SK-N-MC (cell line): ENCODE measurements at regions not wholly inside any gene's neighbourhood (a gene's known extent, or its start where the extent isn't known, plus 50 kb on each side); places are given as distances from the start of the nearest gene placed in this dataset.

ENCODE experiments used
- EZH2 ChIP-seq: fragments of 200-600 bp; sonication (generic); IDR thresholded peaks from one replicate; pipeline ENCODE4 v1.6.1; 2017; ENCODE audit warnings: antibody characterized with exemption
- FOXP2 ChIP-seq: optimal IDR thresholded peaks from 2 replicates; pipeline ENCODE3; 2011; ENCODE audit warnings: mild to moderate bottlenecking, moderate library complexity; ENCODE audit not compliant: insufficient read depth; ENCODE audit errors: extremely low read length, control extremely low read depth
- POLR2AphosphoS5 ChIP-seq: IDR thresholded peaks from 2 replicates; pipeline ENCODE4 v1.6.1; 2012; ENCODE audit warnings: mild to moderate bottlenecking, low read depth, low read length, borderline replicate concordance

DNA sequence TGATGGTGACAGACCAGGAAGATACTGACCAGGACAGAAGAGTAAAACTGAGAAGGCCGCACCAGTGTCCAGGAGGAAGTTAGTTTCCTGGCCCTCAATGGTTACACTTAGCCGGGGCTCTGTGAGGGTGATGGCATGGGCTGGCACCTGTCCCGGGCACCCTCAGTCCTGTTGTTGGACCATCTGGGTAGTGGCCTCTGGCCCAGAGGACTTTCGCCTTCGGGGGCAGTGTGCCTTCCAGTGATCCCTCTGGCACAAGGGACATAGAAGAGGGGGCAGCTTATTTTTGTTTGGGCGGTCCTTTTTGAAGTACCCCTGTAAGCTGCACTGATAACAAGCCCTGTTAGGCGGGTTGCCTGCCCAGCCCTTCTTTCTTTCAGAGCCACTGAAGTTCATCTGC lies 1108.6 kb downstream of the TAF11L14 start:
- no peak for TF ChIP-seq POLR2AphosphoS5
- TF ChIP-seq EZH2, result no peak
- no peak for TF ChIP-seq FOXP2
